Adipocyte (in vitro differentiated cells): ENCODE measurements at regions not wholly inside any gene's neighbourhood (a gene's known extent, or its start where the extent isn't known, plus 50 kb on each side); places are given as distances from the start of the nearest gene placed in this dataset.

ENCODE experiments used
- DNase-seq: peaks from one replicate; pipeline ENCODE4 v3.0.0-alpha.2; 2015; ENCODE audit warnings: low read depth
- H3K27me3 ChIP-seq: replicated peaks from 2 replicates; pipeline ENCODE4 v1.7.0; 2013; ENCODE audit warnings: mild to moderate bottlenecking, low read length, moderate library complexity; ENCODE audit not compliant: control insufficient read depth, insufficient read depth
- H3K36me3 ChIP-seq: 2 replicates; pipeline ENCODE4 v1.7.0; 2013; ENCODE audit warnings: low read length, mild to moderate bottlenecking, moderate library complexity; ENCODE audit not compliant: control insufficient read depth, insufficient read depth, severe bottlenecking
- H3K4me1 ChIP-seq: 2 replicates; pipeline ENCODE4 v1.7.0; 2013; ENCODE audit warnings: mild to moderate bottlenecking, low read length, moderate library complexity; ENCODE audit not compliant: control insufficient read depth, insufficient read depth
- H3K4me3 ChIP-seq: 2 replicates; pipeline ENCODE4 v1.7.0; 2013; ENCODE audit warnings: mild to moderate bottlenecking, low read length, moderate library complexity
- H3K9ac ChIP-seq: 2 replicates; pipeline ENCODE4 v1.7.0; 2013; ENCODE audit warnings: mild to moderate bottlenecking, low read length, moderate library complexity
- H3K9me3 ChIP-seq: 2 replicates; pipeline ENCODE4 v1.7.0; 2013; ENCODE audit warnings: mild to moderate bottlenecking, low read length, moderate library complexity; ENCODE audit not compliant: control insufficient read depth

GRCh38 chrX:30949554-30949953 is 60.5 kb upstream of the TAB3 start:
- H3K9me3 ChIP-seq: peaks cover 13% of the 10 kb centered on the region
- peaks cover 4% of the 10 kb centered on the region for H3K27me3 ChIP-seq
- H3K4me1 ChIP-seq: peaks cover under 1% of the 10 kb centered on the region
- H3K36me3 ChIP-seq: no peaks in the 10 kb centered on the region
- H3K9ac ChIP-seq: no peak overlapping the region
- H3K4me3 ChIP-seq: no peak overlapping the region
- DNase-seq: no peak

GRCh38 chrX:30948626-30949025 is 59.6 kb upstream of the TAB3 start:
- no peak overlapping the region for H3K4me3 ChIP-seq
- H3K9me3 ChIP-seq: peaks cover 13% of the 10 kb centered on the region
- H3K4me1 ChIP-seq: peaks cover 3% of the 10 kb centered on the region
- no peak for DNase-seq
- H3K27me3 ChIP-seq: peaks cover 4% of the 10 kb centered on the region
- no peaks in the 10 kb centered on the region for H3K36me3 ChIP-seq
- H3K9ac ChIP-seq: no peak overlapping the region

- no peak for DNase-seq
- Histone ChIP-seq H3K9ac (no peak overlapping the region), H3K4me1 (peaks cover 3% of the 10 kb centered on the region), H3K4me3 (no peak overlapping the region), H3K27me3 (peaks cover 4% of the 10 kb centered on the region), H3K9me3 (peaks cover 13% of the 10 kb centered on the region), H3K36me3 (no peaks in the 10 kb centered on the region)
Observed at GRCh38 chrX:30948051-30948450, 59.0 kb upstream of the TAB3 start.

GRCh38 chrX:30943984-30944383 is 54.9 kb upstream of the TAB3 start:
- no peak overlapping the region for H3K9ac ChIP-seq
- DNase-seq: no peak
- H3K4me3 ChIP-seq: no peak overlapping the region
- H3K36me3 ChIP-seq: no peaks in the 10 kb centered on the region
- peaks cover 3% of the 10 kb centered on the region for H3K4me1 ChIP-seq
- H3K9me3 ChIP-seq: no peaks in the 10 kb centered on the region
- H3K27me3 ChIP-seq: peaks cover 2% of the 10 kb centered on the region

- peaks cover 7% of the 10 kb centered on the region for H3K27me3 ChIP-seq
- DNase-seq: no peak
- no peaks in the 10 kb centered on the region for H3K36me3 ChIP-seq
- H3K4me3 ChIP-seq: no peak overlapping the region
- H3K4me1 ChIP-seq: peaks cover 3% of the 10 kb centered on the region
- H3K9me3 ChIP-seq: no peaks in the 10 kb centered on the region
- no peak overlapping the region for H3K9ac ChIP-seq
Observed at GRCh38 chrX:30941898-30942297, 52.8 kb upstream of the TAB3 start.

- peaks cover 11% of the 10 kb centered on the region for H3K27me3 ChIP-seq
- no peaks in the 10 kb centered on the region for H3K9me3 ChIP-seq
- peaks cover 3% of the 10 kb centered on the region for H3K4me1 ChIP-seq
- H3K4me3 ChIP-seq: no peak overlapping the region
- H3K9ac ChIP-seq: no peak overlapping the region
- DNase-seq: no peak
- H3K36me3 ChIP-seq: no peaks in the 10 kb centered on the region
Observed at GRCh38 chrX:30939928-30940327, 50.9 kb upstream of the TAB3 start.
